Mesothelial cell of epicardium (in vitro differentiated cells): ENCODE measurements at regions not wholly inside any gene's neighbourhood (a gene's known extent, or its start where the extent isn't known, plus 50 kb on each side); places are given as distances from the start of the nearest gene placed in this dataset.

Source experiments
- DNase-seq, 2 experiments: peaks; one replicate each; pipeline ENCODE4 v3.0.0; 2021; ENCODE audit warnings: low spot score in 2 of 2; ENCODE audit not compliant: unreplicated experiment in 2 of 2
- H3K27ac Mint-ChIP-seq: 2 replicates; pipeline ENCODE4 v1.8.0; 2021; ENCODE audit warnings: mixed read lengths
- H3K27me3 Mint-ChIP-seq: 2 replicates; pipeline ENCODE4 v1.8.0; 2021; ENCODE audit warnings: low read depth, mixed read lengths
- H3K36me3 Mint-ChIP-seq: 2 replicates; pipeline ENCODE4 v1.8.0; 2021; ENCODE audit warnings: mixed read lengths
- H3K4me1 Mint-ChIP-seq: 2 replicates; pipeline ENCODE4 v1.8.0; 2021; ENCODE audit warnings: mixed read lengths
- H3K4me3 Mint-ChIP-seq: 2 replicates; pipeline ENCODE4 v1.8.0; 2021; ENCODE audit warnings: mild to moderate bottlenecking, moderate library complexity, mixed read lengths
- H3K9me3 Mint-ChIP-seq: 2 replicates; pipeline ENCODE4 v1.8.0; 2021; ENCODE audit warnings: mixed read lengths
- TF ChIP-seq, protein P1 (sequence below): fragments of 200-600 bp; sonication (generic); IDR thresholded peaks from one replicate; pipeline ENCODE4 v1.5.0; 2021; ENCODE audit warnings: antibody characterized with exemption; ENCODE audit not compliant: unreplicated experiment

DNA sequence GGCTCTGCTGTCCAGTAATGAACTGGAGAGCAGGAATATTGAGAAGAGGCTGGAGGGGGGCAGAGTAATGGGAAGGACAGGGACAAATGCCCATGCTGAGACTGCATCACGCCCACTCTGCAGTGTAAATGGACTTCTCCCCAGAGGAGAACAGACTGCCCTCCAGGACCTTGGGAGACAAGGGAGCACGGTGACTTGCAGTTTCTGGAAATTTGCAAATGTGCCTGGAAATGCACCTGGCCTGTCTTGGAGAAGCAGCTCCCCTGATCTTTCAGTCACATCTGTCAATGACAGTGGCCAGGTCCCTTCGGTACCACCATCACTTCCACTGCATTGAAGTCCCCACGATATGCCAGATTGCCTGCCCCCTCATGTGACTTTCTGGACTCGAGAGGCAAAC lies 178.7 kb upstream of the SH3BP4 start:
- DNase-seq = no peak
- H3K27ac Mint-ChIP-seq = no peak overlapping the region

DNA sequence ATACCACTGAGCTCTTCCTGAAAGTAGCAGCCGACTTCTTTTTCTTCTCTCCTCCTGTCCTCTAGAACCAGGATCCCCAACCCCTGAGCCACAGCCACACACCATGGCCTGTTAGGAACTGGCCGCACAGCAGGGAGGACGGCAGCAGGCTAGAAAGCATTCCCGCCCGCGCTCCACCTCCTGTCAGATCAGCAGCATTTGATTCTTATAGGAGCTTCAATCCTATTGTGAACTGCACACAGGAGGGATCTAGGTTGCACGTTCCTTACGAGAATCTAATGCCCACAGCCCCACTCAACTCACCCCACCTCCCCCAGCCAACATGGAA lies 179.1 kb upstream of the SH3BP4 start:
- H3K4me1 Mint-ChIP-seq = peaks cover 31% of the 10 kb centered on the region

More for the DNA sequence above, 178.7 kb upstream of the SH3BP4 start:
- H3K4me1 Mint-ChIP-seq = peaks cover 31% of the 10 kb centered on the region
- H3K4me3 Mint-ChIP-seq = no peak overlapping the region
- TF ChIP-seq, protein P1, sequence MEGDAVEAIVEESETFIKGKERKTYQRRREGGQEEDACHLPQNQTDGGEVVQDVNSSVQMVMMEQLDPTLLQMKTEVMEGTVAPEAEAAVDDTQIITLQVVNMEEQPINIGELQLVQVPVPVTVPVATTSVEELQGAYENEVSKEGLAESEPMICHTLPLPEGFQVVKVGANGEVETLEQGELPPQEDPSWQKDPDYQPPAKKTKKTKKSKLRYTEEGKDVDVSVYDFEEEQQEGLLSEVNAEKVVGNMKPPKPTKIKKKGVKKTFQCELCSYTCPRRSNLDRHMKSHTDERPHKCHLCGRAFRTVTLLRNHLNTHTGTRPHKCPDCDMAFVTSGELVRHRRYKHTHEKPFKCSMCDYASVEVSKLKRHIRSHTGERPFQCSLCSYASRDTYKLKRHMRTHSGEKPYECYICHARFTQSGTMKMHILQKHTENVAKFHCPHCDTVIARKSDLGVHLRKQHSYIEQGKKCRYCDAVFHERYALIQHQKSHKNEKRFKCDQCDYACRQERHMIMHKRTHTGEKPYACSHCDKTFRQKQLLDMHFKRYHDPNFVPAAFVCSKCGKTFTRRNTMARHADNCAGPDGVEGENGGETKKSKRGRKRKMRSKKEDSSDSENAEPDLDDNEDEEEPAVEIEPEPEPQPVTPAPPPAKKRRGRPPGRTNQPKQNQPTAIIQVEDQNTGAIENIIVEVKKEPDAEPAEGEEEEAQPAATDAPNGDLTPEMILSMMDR = no peak
- H3K36me3 Mint-ChIP-seq = no peaks in the 10 kb centered on the region
- H3K9me3 Mint-ChIP-seq = peaks cover 6% of the 10 kb centered on the region
- H3K27me3 Mint-ChIP-seq = peaks cover 18% of the 10 kb centered on the region

DNA sequence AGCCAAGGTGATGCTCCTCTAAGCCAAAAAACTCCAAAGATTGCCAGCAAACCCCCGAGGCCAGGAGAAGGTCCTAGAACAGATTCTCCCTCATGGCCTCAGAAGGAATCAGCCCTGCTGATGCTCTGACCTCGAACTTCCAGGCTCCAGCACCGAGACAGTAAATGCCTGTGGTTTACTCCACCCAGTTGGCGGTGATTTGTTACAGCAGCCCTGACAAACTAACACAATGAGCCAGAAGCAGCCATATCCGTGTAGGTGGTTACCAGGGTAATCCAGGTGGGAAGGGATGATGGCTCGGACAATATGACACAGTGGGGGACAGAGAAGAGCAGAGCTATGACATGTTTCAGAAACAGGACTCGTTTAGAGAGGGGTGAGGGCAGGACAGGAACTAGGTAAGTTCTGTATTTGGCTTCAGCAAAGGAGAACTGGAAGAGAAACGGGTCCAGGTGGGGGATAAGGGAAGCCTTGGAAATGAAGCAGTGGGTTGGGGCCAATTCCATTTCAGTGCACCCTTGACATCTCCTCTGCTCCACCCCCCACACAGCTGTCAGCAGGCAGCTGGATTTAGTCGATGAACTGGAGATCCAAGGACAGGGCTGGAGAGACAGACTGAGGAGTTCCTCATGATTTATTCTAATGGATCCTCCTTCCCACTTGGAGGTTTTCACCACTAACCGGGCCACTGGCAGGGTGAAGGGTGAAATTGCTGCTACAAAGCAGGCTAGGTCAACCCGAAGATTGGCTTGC lies 179.7 kb upstream of the SH3BP4 start:
- Mint-ChIP-seq H3K9me3 (peaks cover 6% of the 10 kb centered on the region), H3K36me3 (no peaks in the 10 kb centered on the region), H3K4me3 (no peak overlapping the region), H3K27me3 (peaks cover 15% of the 10 kb centered on the region), H3K4me1 (peaks cover 31% of the 10 kb centered on the region), H3K27ac (no peak overlapping the region)
- TF ChIP-seq, protein P1 = no peak
- DNase-seq = no peak

More for the DNA sequence above, 179.1 kb upstream of the SH3BP4 start:
- Mint-ChIP-seq H3K9me3 (peaks cover 6% of the 10 kb centered on the region), H3K27ac (no peak overlapping the region), H3K36me3 (no peaks in the 10 kb centered on the region), H3K4me3 (no peak overlapping the region), H3K27me3 (peaks cover 18% of the 10 kb centered on the region)
- DNase-seq = no peak
- TF ChIP-seq, protein P1 = no peak

DNA sequence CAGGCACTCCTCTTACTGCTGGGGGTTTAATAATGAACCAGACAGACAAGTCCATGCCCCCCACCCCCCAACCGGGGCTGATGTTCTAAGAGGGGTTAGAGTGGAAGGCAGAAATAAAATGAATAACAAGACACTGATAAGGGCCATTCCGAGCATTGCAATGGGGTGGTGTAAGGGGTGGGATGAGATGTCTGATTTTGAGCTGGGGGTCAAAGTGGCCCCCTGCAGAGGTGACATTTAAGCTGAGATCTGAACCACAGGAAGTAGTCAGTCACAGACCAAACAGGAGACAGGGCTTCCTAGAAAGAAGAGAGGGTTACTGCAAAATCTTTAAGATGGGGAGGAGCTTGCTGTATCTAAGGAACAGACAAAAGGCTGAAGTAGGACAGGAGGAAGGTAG lies 180.6 kb upstream of the SH3BP4 start:
- peaks cover 9% of the 10 kb centered on the region for H3K27me3 Mint-ChIP-seq
- H3K4me3 Mint-ChIP-seq = no peak overlapping the region
- no peak for DNase-seq
- TF ChIP-seq, protein P1 = no peak
- no peaks in the 10 kb centered on the region for H3K36me3 Mint-ChIP-seq
- no peaks in the 10 kb centered on the region for H3K9me3 Mint-ChIP-seq
- peaks cover 31% of the 10 kb centered on the region for H3K4me1 Mint-ChIP-seq
- H3K27ac Mint-ChIP-seq = no peak overlapping the region

DNA sequence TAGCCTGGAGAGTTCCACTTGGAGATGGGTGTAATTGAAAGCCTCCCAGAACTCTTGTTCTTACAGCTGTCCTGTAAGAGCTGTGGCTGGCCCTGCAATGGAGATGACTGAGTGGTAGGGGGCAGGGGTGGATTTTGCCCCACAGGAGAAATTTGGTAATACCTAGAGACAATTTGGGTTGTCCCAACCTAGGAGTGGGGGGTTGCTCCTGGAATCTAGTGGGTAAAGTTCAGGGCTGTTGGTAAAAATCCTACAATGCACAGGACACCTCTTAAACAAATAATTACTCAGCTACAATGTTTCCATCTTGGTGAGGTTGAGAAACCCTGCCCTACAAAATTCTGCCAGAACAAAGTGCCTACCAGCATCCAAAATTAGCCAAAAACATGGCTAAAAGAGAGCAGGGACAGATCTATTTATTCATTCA lies 181.1 kb upstream of the SH3BP4 start:
- no peak for DNase-seq
- Mint-ChIP-seq H3K36me3 (no peaks in the 10 kb centered on the region), H3K27ac (no peak overlapping the region), H3K27me3 (peaks cover 9% of the 10 kb centered on the region), H3K9me3 (no peaks in the 10 kb centered on the region), H3K4me3 (no peak overlapping the region), H3K4me1 (peaks cover 31% of the 10 kb centered on the region)
- TF ChIP-seq, protein P1 = no peak
